MCF 10A (cell line): ENCODE measurements at regions not wholly inside any gene's neighbourhood (a gene's known extent, or its start where the extent isn't known, plus 50 kb on each side); places are given as distances from the start of the nearest gene placed in this dataset.

ENCODE experiments used
- BruUV-seq: library from RNA; stranded (reverse); fragments of 400-500 nt; replicated peaks from 2 replicates; lab custom pipeline; 2021; lab: Mats Ljungman, UMichigan
- CTCF ChIA-PET: fragments of 300-600 bp; sonication (Branson Sonifier 250); formaldehyde crosslinking; extraction: SDS; loops from one replicate; lab custom pipeline; 2021; ENCODE audit warnings: antibody characterized with exemption, inconsistent platforms; lab: Yijun Ruan, JAX
- POLR2A ChIA-PET: fragments of 300-600, 350-650 bp; sonication (Branson Sonifier 250); formaldehyde crosslinking; extraction: SDS; loops from one replicate; lab custom pipeline; 2020; ENCODE audit warnings: antibody characterized with exemption, inconsistent platforms; lab: Yijun Ruan, JAX
- DNase-seq: peaks from one replicate; pipeline ENCODE4 v3.0.0-alpha.2; 2018; ENCODE audit not compliant: unreplicated experiment
- H3K27ac Mint-ChIP-seq: one replicate; pipeline ENCODE4 v1.8.0; 2022; ENCODE audit warnings: mild to moderate bottlenecking, low read depth, mixed read lengths; ENCODE audit not compliant: unreplicated experiment
- H3K27me3 Mint-ChIP-seq: one replicate; pipeline ENCODE4 v1.8.0; 2022; ENCODE audit warnings: mixed read lengths; ENCODE audit not compliant: insufficient read depth, unreplicated experiment
- H3K36me3 Mint-ChIP-seq: one replicate; pipeline ENCODE4 v1.8.0; 2022; ENCODE audit warnings: mild to moderate bottlenecking, moderate library complexity, mixed read lengths; ENCODE audit not compliant: insufficient read depth, unreplicated experiment
- H3K4me1 Mint-ChIP-seq: one replicate; pipeline ENCODE4 v1.8.0; 2022; ENCODE audit warnings: mixed read lengths; ENCODE audit not compliant: insufficient read depth, unreplicated experiment
- H3K4me3 Mint-ChIP-seq: one replicate; pipeline ENCODE4 v1.8.0; 2022; ENCODE audit warnings: mild to moderate bottlenecking, moderate library complexity, mixed read lengths; ENCODE audit not compliant: unreplicated experiment
- H3K9me3 Mint-ChIP-seq: one replicate; pipeline ENCODE4 v1.8.0; 2022; ENCODE audit warnings: mixed read lengths; ENCODE audit not compliant: unreplicated experiment
- CTCF ChIP-seq: fragments of 200-600 bp; IDR thresholded peaks from one replicate; pipeline ENCODE4 v1.8.0; 2022; ENCODE audit warnings: antibody characterized with exemption, mild to moderate bottlenecking; ENCODE audit not compliant: unreplicated experiment
- intact Hi-C: fragments of 100-400 bp; cut with micrococcal nuclease; formaldehyde crosslinking; loops from 2 replicates; pipeline ENCODE4 v1.14.1; 2022

GRCh38 chr7:82701949-82702348 lies 258.4 kb upstream of the CACNA2D1 start:
- ChIA-PET POLR2A (interaction anchor here (0.6 kb wide), 1 partner anchor 15 kb away, joined by 4 read pairs; no protein-coding TSS in a partner anchor), CTCF (no interaction called here)
- no peak for DNase-seq
- TF ChIP-seq CTCF: no peak
- Mint-ChIP-seq H3K4me1 (no peaks in the 10 kb centered on the region), H3K27me3 (peaks cover 36% of the 10 kb centered on the region), H3K9me3 (no peaks in the 10 kb centered on the region), H3K36me3 (no peaks in the 10 kb centered on the region), H3K27ac (no peak overlapping the region), H3K4me3 (no peak overlapping the region)
- intact Hi-C loops: no loop called here
- no TSS peak for BruUV-seq

- no peaks in the 10 kb centered on the region for H3K4me1 Mint-ChIP-seq
- H3K27me3 Mint-ChIP-seq: peaks cover 36% of the 10 kb centered on the region
- DNase-seq: no peak
- no peak overlapping the region for H3K27ac Mint-ChIP-seq
- no peaks in the 10 kb centered on the region for H3K36me3 Mint-ChIP-seq
- no peak for TF ChIP-seq CTCF
- no TSS peak for BruUV-seq
- ChIA-PET POLR2A (interaction anchor here (0.5 kb wide), 2 partner anchors 24 to 844 kb away, joined by 3 read pairs; no protein-coding TSS in a partner anchor), CTCF (interaction anchor here (0.6 to 0.9 kb wide), 4 partner anchors 21 to 98 kb away, joined by 3 read pairs; no protein-coding TSS in a partner anchor)
- intact Hi-C loops: no loop called here
- no peak overlapping the region for H3K4me3 Mint-ChIP-seq
- no peaks in the 10 kb centered on the region for H3K9me3 Mint-ChIP-seq
These were observed 257.2 kb upstream of the CACNA2D1 start for GRCh38 chr7:82700741-82701140.

- ChIA-PET POLR2A (no interaction called here), CTCF (interaction anchor here (0.6 to 0.7 kb wide), 2 partner anchors 41 to 99 kb away, joined by 3 read pairs; no protein-coding TSS in a partner anchor)
- no peaks in the 10 kb centered on the region for H3K36me3 Mint-ChIP-seq
- no peaks in the 10 kb centered on the region for H3K4me1 Mint-ChIP-seq
- no peak overlapping the region for H3K27ac Mint-ChIP-seq
- H3K27me3 Mint-ChIP-seq: peaks cover 28% of the 10 kb centered on the region
- no peaks in the 10 kb centered on the region for H3K9me3 Mint-ChIP-seq
- intact Hi-C loops: no loop called here
- BruUV-seq: no TSS peak
- peak; percentile 44 for DNase-seq
- TF ChIP-seq CTCF: no peak
- no peak overlapping the region for H3K4me3 Mint-ChIP-seq
These were observed 256.2 kb upstream of the CACNA2D1 start for GRCh38 chr7:82699773-82700186.

GRCh38 chr7:82697897-82698296 lies 254.3 kb upstream of the CACNA2D1 start:
- CTCF ChIA-PET: interaction anchor here (0.6 kb wide), 1 partner anchor 103 kb away, joined by 3 read pairs; no protein-coding TSS in a partner anchor
- Mint-ChIP-seq H3K27me3 (peaks cover 12% of the 10 kb centered on the region), H3K4me3 (no peak overlapping the region), H3K36me3 (no peaks in the 10 kb centered on the region), H3K27ac (no peak overlapping the region), H3K9me3 (no peaks in the 10 kb centered on the region), H3K4me1 (no peaks in the 10 kb centered on the region)
- POLR2A ChIA-PET: no interaction called here
- intact Hi-C loops: no loop called here
- BruUV-seq: no TSS peak
- no peak for DNase-seq
- no peak for TF ChIP-seq CTCF
